K562 (cell line): ENCODE measurements at regions not wholly inside any gene's neighbourhood (a gene's known extent, or its start where the extent isn't known, plus 50 kb on each side); places are given as distances from the start of the nearest gene placed in this dataset.

Experiments used
- ATAC-seq: fragments of 200-7000 bp; cut with Tn5 transposase; 3 replicates; pipeline ENCODE4 v1.9.1; 2020; ENCODE audit warnings: moderate library complexity
- BruUV-seq: library from RNA; stranded (reverse); fragments of 400-500 nt; replicated peaks from 2 replicates; lab custom pipeline; 2021; lab: Mats Ljungman, UMichigan
- CTCF ChIA-PET: fragments of 300-600 bp; formaldehyde crosslinking; extraction: SDS; loops from one replicate; lab custom pipeline; 2021; ENCODE audit warnings: low intra/inter-chr PET ratio; lab: Yijun Ruan, JAX
- POLR2A ChIA-PET: fragments of 300-600, 350-650 bp; sonication (Branson Sonifier 250); formaldehyde crosslinking; extraction: SDS; loops from one replicate; lab custom pipeline; 2021; ENCODE audit warnings: antibody characterized with exemption, inconsistent platforms; lab: Yijun Ruan, JAX
- DNase-seq, 4 experiments: peaks; one replicate each; pipeline versions ENCODE4 v3.0.0 to v3.0.0-alpha.2; 2011 to 2018; ENCODE audit warnings: low spot score in 3 of 4, mixed read lengths in 3 of 4; ENCODE audit errors: extremely low read depth in 1 of 4
- FAIRE-seq: peaks from 2 replicates; lab custom pipeline; 2011; peaks lifted over from hg19 to GRCh38; lab: Jason Lieb, UNC
- H2AFZ ChIP-seq: 2 replicates; pipeline ENCODE4 v1.6.0; 2011; ENCODE audit warnings: low read depth, low read length, control low read depth, inconsistent platforms
- H3K27ac ChIP-seq: fragments of 200-600 bp; 3 replicates; pipeline ENCODE4 v1.8.0; 2011; ENCODE audit warnings: low read depth, mild to moderate bottlenecking, control low read depth, inconsistent platforms, low read length, moderate library complexity, mixed read lengths; ENCODE audit errors: extremely low read depth
- H3K27me3 ChIP-seq, 2 experiments: fragments of 300-600 bp in 1 of 2; 2 replicates in 1 of 2; 3 replicates in 1 of 2; pipeline versions ENCODE4 v1.6.0 to v1.8.0; 2011; ENCODE audit warnings: inconsistent platforms in 2 of 2, low read length in 2 of 2, mild to moderate bottlenecking in 1 of 2, mixed read lengths in 1 of 2, moderate library complexity in 1 of 2; ENCODE audit not compliant: control insufficient read depth in 2 of 2, insufficient read depth in 2 of 2
- H3K36me3 ChIP-seq: fragments of 300-600 bp; 3 replicates; pipeline ENCODE4 v1.8.0; 2011; ENCODE audit warnings: mild to moderate bottlenecking, low read length, inconsistent platforms; ENCODE audit not compliant: control insufficient read depth, insufficient read depth
- H3K4me1 ChIP-seq, 2 experiments: fragments of 200-600 bp in 1 of 2; replicated peaks in 1 of 2; 2 replicates in 1 of 2; 3 replicates in 1 of 2; pipeline versions ENCODE4 v1.5.1 to v1.8.0; 2011; ENCODE audit warnings: inconsistent platforms in 2 of 2, low read length in 2 of 2, mild to moderate bottlenecking in 1 of 2, mixed read lengths in 1 of 2, moderate library complexity in 1 of 2; ENCODE audit not compliant: control insufficient read depth in 2 of 2, insufficient read depth in 2 of 2
- H3K4me2 ChIP-seq: 2 replicates; pipeline ENCODE4 v1.6.1; 2011; ENCODE audit warnings: low read length, control low read depth, inconsistent platforms, mixed read lengths; ENCODE audit not compliant: insufficient read depth
- H3K4me3 ChIP-seq: fragments of 200-600 bp; sonication (generic), shearing (Covaris generic); 2 replicates; pipeline ENCODE4 v1.5.1; 2016; ENCODE audit warnings: control low read depth, inconsistent platforms
- H3K79me2 ChIP-seq: fragments of 200-600 bp; 3 replicates; pipeline ENCODE4 v1.8.0; 2011; ENCODE audit warnings: low read length, inconsistent platforms; ENCODE audit not compliant: control insufficient read depth, insufficient read depth
- H3K9ac ChIP-seq, 2 experiments: 2 replicates each; pipeline versions ENCODE4 v1.6.0 to v1.6.1; 2011; ENCODE audit warnings: low read depth in 2 of 2, low read length in 2 of 2, control low read depth in 1 of 2, inconsistent platforms in 1 of 2, mild to moderate bottlenecking in 1 of 2, mixed read lengths in 1 of 2; ENCODE audit not compliant: insufficient read depth in 1 of 2
- H3K9me1 ChIP-seq: one replicate; pipeline ENCODE4 v1.6.0; 2011; ENCODE audit warnings: inconsistent platforms, mild to moderate bottlenecking, low read length, moderate library complexity; ENCODE audit not compliant: control insufficient read depth, insufficient read depth
- H3K9me3 ChIP-seq: replicated peaks from 2 replicates; pipeline ENCODE4 v1.5.1; 2011; ENCODE audit warnings: low read depth, low read length, inconsistent platforms; ENCODE audit not compliant: control insufficient read depth, insufficient read depth
- H4K20me1 ChIP-seq: replicated peaks from 2 replicates; pipeline ENCODE4 v1.6.1; 2011; ENCODE audit warnings: low read length, inconsistent platforms, mixed read lengths; ENCODE audit not compliant: control insufficient read depth, insufficient read depth
- ATF7 ChIP-seq: fragments of 450-650 bp; IDR thresholded peaks from 2 replicates; pipeline ENCODE4 v1.7.1; 2014; ENCODE audit warnings: mild to moderate bottlenecking, moderate library complexity
- CHD2 ChIP-seq: IDR thresholded peaks from 2 replicates; pipeline ENCODE4 v1.6.1; 2011; ENCODE audit warnings: low read depth, low read length
- CUX1 ChIP-seq: fragments of 200-800 bp; sonication (Bioruptor generic); IDR thresholded peaks from 2 replicates; pipeline ENCODE4 v1.6.1; 2016; ENCODE audit warnings: missing genetic modification characterization, missing compliant biosample characterization
- GATA2 ChIP-seq: sonication (generic); formaldehyde crosslinking; IDR thresholded peaks from 2 replicates; pipeline ENCODE4 v1.4.0; 2020; ENCODE audit warnings: mild to moderate bottlenecking, missing genetic modification reagents
- LARP7 ChIP-seq: fragments of 450-650 bp; IDR thresholded peaks from 2 replicates; pipeline ENCODE4 v1.6.1; 2016
- SMARCC2 ChIP-seq: fragments of 450-650 bp; IDR thresholded peaks from 2 replicates; pipeline ENCODE4 v1.6.1; 2017; ENCODE audit warnings: antibody characterized with exemption, moderate library complexity, mild to moderate bottlenecking, low read depth
- STAT6 ChIP-seq: sonication (generic); formaldehyde crosslinking; IDR thresholded peaks from 2 replicates; pipeline ENCODE4 v1.8.1; 2023; ENCODE audit warnings: mild to moderate bottlenecking, missing genetic modification reagents
- THAP7 ChIP-seq: fragments of 250-450 bp; sonication (Bioruptor Pico); IDR thresholded peaks from 2 replicates; pipeline ENCODE4 v1.5.0; 2021
- XRCC4 ChIP-seq: IDR thresholded peaks from one replicate; pipeline ENCODE4 v1.6.1; 2011; ENCODE audit not compliant: insufficient read depth, insufficient read length; ENCODE audit errors: extremely low read depth
- WGBS: fragments of 100-300 bp; shearing (Covaris generic); methylation state at CpG from one replicate; pipeline ENCODE4 v1.1.6; 2016; ENCODE audit warnings: low coverage, mixed read lengths; ENCODE audit not compliant: insufficient coverage; ENCODE audit errors: missing lambda C conversion rate; 5-methylcytosine and 5-hydroxymethylcytosine counted together
- in situ Hi-C: fragments of 300-500 bp; cut with MboI; formaldehyde crosslinking; loops from 4 replicates; pipeline ENCODE4 v1.15.0; 2018; ENCODE audit warnings: inconsistent platforms, mixed read lengths
- intact Hi-C: fragments of 100-400 bp; cut with micrococcal nuclease; formaldehyde crosslinking; loops from 2 replicates; pipeline ENCODE4 v1.14.2; 2022

- 0% methylated on average over 4 of the region's 5 CpGs for WGBS
- no TSS peak for BruUV-seq
- intact Hi-C loops, result no loop called here
These were observed 197.2 kb upstream of the CNKSR2 start for GRCh38 chrX:21176921-21177571.

More at GRCh38 chrX:21176921-21177571, 197.2 kb upstream of the CNKSR2 start:
- Histone ChIP-seq H3K36me3 (no peaks in the 10 kb centered on the region), H3K9ac (no peak overlapping the region), H3K4me1 (no peaks in the 10 kb centered on the region), H3K79me2 (no peaks in the 10 kb centered on the region), H3K27ac (no peak overlapping the region), H3K27me3 (no peaks in the 10 kb centered on the region), H3K9me3 (no peaks in the 10 kb centered on the region), H3K4me3 (no peak overlapping the region), H3K9me1 (no peaks in the 10 kb centered on the region), H2AFZ (no peak overlapping the region), H3K4me2 (no peak overlapping the region), H4K20me1 (no peaks in the 10 kb centered on the region)
- ChIA-PET POLR2A (no interaction called here), CTCF (no interaction called here)
- DNase-seq, result no peak
- FAIRE-seq, result no peak
- TF ChIP-seq XRCC4 (no peak), GATA2 (CRISPR knock-in tag) (no peak), ATF7 (no peak), LARP7 (no peak), CUX1 (CRISPR knock-in tag) (no peak), THAP7 (no peak), STAT6 (no peak), CHD2 (no peak), SMARCC2 (no peak)
- ATAC-seq, result no peak
- in situ Hi-C loops, result no loop called here
